ENCODE measurements at regions not wholly inside any gene's neighbourhood (a gene's known extent, or its start where the extent isn't known, plus 50 kb on each side); places are given as distances from the start of the nearest gene placed in this dataset.

DNA sequence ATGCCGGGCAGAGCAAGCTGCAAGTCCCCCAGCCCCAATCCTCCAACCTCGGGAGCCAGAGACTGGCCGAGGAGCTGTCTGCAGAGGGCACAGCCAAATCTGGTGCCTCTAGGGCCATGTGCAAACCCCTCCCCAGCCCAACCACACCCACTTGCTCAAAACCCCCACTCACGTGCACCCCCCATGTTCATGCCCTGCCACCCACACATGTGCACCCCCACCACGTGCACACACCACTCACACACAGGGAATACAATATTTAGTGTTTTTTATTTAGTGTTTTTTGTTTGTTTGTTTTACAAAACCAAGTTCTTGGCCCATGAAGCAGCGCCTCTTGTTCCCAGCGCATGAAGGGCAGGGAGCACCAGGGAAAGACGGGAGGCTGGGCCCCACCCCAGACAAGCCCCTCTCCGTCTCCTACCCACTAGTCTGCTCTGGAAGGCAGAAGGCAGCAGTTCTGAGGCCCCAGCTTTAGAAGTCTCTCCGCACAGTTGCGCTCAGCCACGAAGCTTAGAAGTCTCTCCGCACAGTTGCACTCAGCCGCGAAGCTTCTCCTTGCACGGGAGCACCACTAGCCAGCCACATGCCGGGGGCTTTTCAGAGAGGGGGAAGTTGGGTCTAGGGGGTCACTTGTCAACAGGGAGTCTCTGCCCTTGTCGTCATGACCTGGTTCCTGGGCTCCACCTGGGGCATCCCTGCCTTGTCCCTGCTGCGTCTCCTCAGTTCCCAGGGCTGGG, 276.1 kb upstream of the HDAC4 start:
- TF ChIP-seq, protein P1, sequence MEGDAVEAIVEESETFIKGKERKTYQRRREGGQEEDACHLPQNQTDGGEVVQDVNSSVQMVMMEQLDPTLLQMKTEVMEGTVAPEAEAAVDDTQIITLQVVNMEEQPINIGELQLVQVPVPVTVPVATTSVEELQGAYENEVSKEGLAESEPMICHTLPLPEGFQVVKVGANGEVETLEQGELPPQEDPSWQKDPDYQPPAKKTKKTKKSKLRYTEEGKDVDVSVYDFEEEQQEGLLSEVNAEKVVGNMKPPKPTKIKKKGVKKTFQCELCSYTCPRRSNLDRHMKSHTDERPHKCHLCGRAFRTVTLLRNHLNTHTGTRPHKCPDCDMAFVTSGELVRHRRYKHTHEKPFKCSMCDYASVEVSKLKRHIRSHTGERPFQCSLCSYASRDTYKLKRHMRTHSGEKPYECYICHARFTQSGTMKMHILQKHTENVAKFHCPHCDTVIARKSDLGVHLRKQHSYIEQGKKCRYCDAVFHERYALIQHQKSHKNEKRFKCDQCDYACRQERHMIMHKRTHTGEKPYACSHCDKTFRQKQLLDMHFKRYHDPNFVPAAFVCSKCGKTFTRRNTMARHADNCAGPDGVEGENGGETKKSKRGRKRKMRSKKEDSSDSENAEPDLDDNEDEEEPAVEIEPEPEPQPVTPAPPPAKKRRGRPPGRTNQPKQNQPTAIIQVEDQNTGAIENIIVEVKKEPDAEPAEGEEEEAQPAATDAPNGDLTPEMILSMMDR (IDR thresholded peaks at IDR 0.05), result no peak
- TF ChIP-seq ZFX (IDR thresholded peaks at IDR 0.05; ENCODE audit: borderline replicate concordance), result no peak

Measured in 22Rv1 (cell line).